ENCODE measurements at regions not wholly inside any gene's neighbourhood (a gene's known extent, or its start where the extent isn't known, plus 50 kb on each side); places are given as distances from the start of the nearest gene placed in this dataset.

DNA sequence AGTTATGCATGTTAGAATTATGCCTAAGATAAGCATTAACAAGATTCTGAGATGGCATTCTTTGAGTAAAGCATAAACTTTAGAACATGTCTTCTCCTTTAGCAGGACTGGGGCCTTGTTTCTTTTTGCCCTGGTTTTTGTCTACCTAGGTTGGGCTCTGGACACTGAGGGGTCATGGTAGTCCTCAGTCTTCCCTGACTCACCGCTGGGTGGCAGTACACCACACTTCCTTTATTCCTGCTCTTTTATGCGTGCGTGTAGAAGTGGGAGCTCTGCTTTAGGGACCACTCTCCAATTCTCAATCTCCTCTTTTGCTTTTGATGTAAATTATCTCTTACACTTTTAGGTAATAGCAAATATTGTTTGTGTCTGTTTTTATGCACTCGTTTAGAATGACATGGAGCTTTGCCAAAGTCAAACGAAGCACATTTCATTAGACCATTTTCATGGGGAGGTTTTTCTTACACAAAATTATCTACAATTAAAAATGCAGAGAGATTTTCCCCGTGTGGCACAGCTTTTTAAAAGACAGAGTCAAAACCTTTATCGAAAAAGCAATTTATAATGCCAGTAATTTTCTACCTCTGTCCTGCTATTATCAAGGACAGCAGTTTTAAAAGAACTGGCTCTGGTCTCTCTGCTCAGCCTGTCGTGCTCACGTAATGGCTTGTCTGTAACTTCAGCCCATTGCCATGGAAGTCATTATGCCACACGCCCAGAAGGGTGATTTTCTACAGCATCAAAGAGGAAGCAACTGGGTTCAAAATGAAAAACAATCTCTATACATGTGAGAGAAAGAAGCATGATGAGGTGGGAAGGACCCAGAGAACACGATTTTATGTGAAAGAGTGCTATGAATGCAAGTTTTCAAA lies 413.9 kb downstream of the COG6 start:
- peak; percentile 46 for DNase-seq (ENCODE audit: extremely low read depth, low read depth)

DNA sequence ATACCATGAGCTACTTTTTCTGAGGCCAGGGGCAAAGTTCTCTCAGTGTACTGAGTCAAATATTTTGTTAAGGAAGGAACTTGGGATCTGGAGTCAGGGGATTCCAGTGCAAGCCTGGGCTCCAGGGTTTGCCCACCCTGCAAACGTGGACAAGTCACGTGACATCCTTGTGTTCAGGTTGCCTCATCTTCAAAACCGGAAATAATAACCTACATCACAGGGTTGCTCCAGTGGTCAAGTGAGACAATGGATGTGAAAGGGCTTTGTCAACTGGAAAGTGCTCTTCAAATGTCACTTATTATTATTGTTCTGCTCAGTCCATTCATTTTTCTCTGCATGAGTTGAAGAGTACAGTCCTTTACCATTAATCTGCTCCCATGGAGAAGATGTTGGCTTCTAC lies 414.9 kb downstream of the COG6 start:
- no peak for DNase-seq (ENCODE audit: extremely low read depth, low read depth)

DNA sequence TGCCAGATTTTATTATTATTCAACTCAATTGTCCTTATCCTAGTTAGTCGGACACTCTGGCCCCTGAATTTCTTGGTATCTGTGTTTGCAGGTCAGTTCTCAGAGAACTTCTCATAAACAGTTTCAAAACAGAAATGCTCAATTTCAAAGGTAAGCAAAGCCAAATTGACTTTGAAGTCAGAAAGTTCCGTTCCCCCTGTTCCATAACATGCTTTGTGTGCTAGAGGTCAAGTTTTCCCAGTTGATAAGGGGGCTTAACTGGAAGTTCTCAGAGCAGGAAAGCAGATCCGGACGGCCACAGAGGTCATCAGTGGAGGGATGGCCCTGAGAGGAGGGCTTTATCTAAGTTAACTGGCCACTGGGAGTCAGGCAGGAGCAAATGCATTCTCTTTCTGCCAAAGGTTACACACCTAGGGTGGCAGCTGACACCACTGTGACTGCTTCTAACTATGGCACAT lies 417.2 kb downstream of the COG6 start:
- no peak for DNase-seq (ENCODE audit: extremely low read depth, low read depth)

DNA sequence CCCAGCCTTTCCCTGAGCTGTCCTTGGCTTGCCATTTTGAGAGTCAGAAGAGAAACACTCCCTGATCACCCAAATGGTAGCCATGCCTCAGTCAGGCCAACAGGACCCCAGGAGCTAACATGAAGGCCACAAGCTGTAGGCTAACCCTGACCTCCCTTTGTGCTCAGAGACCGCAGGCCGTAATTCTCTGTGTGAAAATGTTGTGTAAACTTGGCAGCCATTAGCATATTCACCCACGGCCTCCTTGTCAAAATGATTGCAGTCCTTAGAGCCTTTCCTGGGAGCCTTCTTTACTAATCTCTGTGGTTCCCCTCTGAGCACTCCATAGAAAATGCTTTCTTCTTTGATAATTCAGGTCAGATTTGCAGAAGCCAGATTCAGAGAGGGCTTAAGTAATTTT lies 418.9 kb downstream of the COG6 start:
- DNase-seq (ENCODE audit: extremely low read depth, low read depth) = no peak

DNA sequence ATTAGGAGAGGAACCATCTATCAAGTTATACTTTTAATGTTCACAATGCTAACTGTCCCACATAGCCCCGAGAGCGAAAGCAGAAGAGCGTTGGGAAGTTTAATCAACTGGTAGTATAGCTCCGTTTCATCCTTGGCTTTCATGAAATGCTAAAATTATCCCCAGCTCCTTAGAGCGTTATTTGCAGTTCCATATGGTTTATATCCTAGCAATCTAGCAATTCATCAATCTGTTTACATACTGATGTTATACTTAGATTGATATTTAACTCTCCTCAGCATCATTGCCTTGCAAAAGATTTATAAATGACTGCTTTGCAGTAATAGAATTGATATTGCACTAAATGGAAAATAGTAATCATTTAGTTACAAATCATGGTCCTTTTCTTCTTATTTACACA lies 419.8 kb downstream of the COG6 start:
- DNase-seq (ENCODE audit: extremely low read depth, low read depth) = no peak

DNA sequence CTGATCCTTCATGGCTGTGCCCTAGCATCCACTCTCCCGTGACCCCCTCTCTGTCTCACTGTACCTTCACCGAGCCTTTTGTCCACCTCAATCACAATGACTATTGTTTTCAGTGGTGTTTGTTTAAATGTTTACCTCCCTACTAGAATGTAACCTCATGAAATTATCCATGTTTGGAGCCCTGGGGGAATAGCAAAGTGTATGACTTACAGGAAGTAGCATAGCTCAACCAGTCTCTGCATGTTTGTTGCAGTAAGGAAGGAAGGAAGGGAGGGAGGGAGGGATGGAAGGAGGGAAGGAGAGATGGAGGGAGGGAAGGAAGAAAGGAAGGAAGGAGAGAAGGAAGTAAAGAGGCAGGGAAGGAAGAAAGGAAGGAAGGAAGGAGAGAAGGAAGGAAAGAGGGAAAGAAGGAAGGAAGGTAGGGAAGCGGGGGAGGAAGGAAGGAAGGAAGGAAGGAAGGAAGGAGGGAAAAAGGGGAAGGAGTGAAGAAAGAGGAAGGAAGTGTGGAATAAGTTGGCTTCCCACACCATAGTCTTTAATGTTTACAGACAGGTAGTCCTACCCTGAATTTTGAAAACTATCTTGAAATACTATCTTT lies 421.4 kb downstream of the COG6 start:
- DNase-seq (ENCODE audit: extremely low read depth, low read depth) = no peak

DNA sequence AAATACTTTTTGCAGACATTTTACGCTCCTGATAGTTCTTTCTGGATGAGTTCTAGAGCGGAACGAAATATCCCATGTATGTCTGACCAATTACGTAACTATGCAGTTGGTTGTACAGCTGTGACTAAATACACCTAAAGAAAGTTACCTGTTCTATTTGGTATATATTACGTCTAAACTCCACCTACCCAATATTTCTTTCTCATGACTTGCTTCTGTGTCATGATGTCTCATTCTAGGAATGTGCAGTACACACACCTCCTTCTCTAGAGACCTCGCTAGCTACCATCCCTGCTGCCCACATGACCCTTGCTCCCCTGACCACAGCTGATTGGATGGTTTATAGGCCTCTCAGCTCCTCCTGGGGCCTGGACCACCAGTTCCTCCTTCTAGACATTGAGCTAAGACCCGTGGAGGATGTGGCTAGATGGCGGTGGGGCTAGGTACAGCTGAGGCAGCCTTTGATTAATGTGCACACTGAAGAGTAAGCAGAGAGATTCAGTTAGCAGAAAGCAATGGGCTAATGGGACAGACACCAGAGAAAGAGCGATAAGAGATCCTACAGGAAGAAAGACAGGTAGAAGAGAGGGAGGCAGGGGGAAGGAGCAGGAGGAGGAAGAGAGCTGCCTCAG lies 422.1 kb downstream of the COG6 start:
- DNase-seq (ENCODE audit: extremely low read depth, low read depth) = no peak

DNA sequence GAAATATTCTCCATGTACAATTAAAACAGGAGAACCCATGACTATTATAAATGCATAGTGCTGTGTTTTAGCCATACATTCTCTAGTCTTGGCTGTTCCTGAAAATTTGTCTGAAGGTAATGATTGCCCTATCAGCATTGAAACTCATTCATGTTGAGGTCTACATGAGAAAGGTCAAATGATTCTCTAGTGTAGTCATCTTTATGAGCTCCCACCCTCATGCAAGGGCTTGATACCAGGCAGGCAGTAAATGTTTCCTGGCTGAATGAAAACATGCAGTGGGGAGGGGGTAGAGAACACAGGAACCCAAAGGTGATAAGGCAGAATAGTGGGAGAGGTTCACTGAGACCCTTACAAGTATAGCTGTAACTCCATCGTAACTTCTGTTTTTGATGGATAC lies 424.3 kb downstream of the COG6 start:
- no peak for DNase-seq (ENCODE audit: extremely low read depth, low read depth)

DNA sequence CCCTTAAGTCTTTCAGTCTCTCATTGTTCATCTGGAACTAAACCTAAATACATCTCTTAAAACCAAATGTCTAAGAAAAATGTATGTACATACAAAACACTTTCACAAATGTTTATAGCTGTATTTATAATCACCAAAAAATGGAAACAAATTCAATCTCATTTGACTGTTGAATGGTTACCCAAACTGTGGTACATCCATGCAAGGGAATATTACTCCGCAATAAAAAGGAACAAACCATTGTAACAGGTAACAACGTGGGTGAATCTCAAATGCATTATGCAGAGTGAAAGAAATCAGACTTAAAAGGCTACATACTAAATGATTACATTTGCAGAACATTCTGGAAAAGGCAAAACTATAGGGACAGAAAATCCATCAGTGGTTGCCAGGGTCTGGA lies 425.2 kb downstream of the COG6 start:
- DNase-seq (ENCODE audit: extremely low read depth, low read depth) = no peak

DNA sequence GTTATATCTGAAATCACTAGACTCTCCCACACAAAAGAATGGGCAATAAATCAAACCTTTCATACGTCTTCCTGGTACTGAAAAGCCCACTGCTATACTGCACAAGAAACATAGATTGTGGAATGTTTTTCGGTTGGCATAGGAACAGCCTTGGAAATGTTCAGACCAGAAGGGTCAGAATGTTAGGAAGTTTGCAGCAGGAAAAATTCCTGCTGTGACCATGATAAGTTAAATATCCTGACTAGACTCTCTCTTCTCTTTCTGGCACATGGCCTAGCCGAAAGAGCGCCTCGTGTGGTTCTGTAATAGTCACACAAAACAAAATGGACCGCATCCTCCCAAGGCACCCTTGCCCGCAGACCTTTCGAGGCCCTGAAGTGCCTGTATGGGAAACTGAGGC lies 427.2 kb downstream of the COG6 start:
- no peak for DNase-seq (ENCODE audit: extremely low read depth, low read depth)

DNA sequence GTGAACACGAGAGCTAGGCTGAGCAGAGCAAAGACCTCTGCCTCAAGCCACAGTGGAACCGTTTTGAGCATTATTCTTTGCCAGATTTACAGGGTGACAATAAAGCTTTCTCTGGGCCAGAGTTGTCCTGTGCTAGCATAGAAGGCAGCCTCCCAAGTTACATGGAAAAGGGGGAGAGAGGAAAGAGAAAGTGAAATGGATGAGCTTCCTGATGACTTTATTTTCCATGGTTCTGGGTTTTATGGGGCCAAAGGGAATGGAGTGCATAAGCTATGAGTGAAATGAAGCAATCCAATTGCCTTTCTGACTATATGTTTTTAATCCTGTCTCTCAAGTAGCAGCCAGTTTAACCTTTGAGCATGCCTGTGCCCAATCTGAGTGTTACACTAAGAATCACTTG lies 428.4 kb downstream of the COG6 start:
- DNase-seq (ENCODE audit: extremely low read depth, low read depth) = no peak

DNA sequence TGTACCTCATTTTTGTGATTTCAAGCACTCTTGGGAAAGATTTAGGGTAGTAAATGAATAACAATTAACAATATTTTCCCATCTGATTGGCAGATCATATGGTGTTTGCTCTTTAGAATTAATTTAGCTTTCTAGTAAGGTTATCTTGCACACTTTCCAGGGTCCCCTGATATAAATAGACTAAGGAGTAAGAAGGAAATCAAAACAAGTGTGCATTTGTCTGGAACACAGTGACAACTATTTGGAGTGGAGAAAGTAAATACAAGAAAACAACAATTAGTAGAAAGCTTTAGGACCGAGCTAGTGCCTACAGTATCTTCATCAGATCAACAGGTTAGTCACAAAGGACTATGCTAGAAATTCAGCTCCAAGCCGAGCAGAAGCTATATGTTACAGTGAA lies 429.5 kb downstream of the COG6 start:
- DNase-seq (ENCODE audit: extremely low read depth, low read depth) = no peak

DNA sequence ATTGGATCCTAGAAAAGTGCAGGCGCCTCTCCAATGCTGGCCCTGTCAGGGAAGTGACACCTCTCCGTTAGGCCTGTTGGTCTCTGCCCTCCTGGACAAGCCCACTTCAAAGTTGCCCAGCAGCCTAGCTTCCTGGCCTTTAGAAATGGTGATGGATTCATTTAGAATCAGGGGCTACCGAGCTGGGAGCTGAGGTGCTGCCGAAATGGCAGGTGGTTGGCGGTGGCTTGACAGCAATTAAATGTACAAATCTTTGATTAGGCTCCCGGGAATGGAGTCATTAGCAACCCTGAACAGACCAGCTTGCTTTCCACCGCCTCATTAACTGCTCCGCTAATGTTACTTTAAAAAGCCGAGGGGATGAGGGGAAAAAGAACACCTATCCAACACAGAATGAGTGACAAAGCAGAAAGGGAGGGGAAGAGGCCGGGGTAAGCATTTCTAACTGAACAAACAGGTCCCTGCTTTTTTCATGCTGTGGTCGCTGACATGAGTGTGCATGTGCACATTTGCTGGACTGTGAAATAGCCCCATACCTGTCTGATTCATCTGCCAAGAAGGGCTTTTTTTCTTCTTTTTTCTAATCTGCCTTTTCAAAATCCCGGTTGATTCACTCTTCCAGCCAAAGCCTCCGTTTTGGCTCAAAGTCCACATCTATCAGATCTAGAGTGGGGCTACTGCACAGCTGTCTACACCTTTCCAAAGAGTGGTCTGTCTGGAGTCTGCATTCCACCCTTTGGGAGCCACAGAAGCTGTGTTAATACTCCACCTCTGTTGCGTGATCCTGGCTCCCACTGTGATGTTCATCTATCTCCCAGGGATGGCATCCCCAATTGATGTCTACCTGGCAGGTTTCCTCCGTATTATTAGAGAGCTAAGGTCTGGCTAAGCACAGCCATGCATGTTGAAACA lies 431.9 kb downstream of the COG6 start:
- DNase-seq (ENCODE audit: extremely low read depth, low read depth) = no peak

DNA sequence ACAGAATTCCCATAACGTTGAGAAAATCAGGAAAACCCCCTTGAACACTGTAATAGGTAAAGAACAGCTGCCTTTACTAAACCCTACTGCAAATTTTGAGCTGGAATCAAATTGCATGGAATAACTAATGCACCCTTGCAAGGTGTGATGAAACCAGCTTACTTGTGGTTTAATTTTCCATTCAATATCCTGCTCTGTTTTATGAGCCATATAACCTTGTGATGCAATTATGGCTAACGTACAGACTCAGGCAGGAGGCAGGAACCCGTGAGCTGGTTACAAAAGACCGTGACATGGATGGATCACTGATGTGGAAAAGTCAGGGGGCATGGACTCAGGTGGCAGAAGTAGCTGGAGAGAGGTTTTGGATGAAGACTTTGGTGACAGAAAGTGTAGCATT lies 438.6 kb downstream of the COG6 start:
- DNase-seq (ENCODE audit: extremely low read depth, low read depth) = no peak

DNA sequence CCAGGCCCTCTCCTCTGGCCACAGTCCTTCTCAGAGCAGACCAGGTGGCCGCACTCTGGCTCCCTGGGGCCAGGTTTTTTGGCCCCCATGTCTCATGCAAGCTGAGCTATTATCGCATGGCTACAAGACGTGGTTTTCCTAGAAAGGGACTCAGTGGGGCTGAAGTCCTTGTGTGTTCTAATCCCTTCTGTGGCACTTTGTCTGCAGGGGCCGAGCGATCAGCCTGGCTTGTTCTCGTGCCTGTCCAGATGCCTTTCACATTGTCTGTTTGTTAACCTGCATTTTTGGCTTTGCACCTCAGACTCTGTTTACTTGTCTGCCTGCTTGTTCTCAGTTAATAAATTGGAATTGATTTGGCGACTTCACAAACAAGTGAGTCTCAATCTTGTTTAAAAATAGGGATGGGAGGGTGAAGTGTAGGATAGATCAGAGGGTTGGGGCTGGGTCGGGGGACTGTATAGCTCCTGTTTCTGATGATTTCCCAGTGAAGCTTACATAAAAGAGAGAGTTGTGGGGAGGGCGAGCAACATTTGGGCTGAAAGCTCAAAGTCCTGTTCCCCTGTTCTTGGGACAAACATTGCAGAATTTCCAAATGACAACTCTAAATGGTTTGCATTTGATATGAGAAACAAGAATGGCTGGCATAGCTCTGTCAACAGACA lies 440.4 kb downstream of the COG6 start:
- DNase-seq (ENCODE audit: extremely low read depth, low read depth) = no peak

DNA sequence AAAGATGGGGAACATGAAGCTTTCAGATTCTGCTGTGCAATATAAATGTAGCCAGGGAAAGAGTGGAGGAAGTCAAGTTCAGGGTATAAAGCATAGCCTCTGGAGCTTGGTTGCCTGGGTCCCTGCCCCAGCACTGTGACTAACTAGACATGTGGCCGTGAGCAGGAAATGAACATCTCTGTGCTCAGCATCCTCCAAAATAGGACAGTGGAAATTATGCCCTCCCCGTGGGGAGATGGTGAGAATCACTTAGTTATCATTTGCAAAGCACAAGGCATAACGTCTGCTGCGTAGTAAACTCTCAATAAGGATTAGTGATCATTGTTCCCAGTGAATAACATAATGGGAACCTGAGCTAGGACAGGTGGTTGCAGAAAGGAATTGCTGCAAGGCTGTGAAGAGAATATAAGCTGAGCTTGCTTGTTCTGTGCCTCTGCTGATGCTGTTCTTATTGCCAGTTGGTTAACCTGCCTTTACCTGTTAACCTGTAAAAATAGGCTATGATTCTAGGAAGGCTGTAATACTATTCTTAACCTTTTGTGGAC lies 441.0 kb downstream of the COG6 start:
- DNase-seq (ENCODE audit: extremely low read depth, low read depth) = no peak

DNA sequence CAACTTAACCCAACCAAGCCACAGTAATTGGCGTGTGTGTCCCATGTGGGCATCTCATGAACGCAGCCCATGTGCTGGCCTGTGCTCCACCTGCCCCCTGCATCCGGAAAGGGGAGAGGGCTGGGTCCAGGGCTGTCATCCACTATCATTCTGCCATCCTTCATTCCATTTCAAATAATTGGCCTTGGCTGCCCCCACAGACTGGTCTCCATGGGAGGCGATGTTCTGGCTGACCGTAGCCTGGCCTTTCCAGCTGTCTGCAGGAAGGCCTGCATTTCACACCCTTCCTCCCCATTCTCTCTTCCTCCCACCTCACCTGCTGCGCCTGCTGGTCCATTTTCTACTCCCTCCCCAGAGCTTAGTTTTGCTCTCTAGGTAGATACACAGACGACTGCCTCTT lies 442.8 kb downstream of the COG6 start:
- DNase-seq (ENCODE audit: extremely low read depth, low read depth) = no peak

DNA sequence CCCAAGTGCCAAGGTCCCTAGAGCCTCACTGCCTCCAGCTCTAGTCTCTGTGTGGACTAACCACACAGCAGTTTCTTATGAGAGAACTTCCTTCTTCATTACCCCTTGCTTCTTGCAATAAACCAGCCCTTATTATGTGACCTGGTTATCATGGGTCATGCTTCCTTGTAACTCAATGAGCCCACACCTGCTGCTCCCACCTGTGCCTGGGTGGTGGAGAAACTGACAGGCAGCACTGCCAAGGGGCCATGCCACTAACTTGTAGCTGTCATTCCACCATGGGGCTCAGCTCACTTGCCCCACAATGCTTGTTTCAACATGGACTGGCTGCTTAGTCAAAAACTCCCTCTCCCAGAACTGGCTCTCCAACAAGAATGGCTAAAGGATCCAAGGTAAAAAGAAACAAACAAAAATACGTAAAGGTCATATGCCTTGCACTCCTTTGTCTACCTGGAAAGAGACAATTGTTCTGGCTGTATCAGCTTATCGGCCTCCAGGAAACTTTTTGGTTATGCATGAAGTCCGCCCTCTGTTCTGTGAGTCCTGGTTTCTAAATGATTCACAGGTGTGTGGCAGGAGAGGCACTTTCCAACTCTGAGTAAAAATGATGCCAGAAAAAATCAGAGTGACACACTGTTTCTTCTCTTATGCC lies 446.4 kb downstream of the COG6 start:
- no peak for DNase-seq (ENCODE audit: extremely low read depth, low read depth)

DNA sequence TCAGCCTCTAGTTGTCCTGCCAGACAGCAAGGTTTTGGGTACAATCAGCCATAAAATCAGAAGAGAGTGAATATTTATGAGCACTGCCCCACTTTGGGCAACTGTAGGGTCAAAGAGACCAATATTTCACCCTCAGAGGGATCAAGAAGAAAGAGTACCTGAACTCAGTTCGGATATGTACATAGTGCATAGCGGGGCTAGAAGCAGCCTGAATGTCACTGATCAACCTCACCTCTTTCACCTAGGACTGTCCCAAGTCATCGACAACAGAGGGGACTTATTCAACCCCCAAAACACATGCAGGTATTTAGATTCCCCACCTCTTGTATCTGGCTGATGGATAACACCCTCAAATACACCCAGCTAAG lies 446.9 kb downstream of the COG6 start:
- no peak for DNase-seq (ENCODE audit: extremely low read depth, low read depth)

DNA sequence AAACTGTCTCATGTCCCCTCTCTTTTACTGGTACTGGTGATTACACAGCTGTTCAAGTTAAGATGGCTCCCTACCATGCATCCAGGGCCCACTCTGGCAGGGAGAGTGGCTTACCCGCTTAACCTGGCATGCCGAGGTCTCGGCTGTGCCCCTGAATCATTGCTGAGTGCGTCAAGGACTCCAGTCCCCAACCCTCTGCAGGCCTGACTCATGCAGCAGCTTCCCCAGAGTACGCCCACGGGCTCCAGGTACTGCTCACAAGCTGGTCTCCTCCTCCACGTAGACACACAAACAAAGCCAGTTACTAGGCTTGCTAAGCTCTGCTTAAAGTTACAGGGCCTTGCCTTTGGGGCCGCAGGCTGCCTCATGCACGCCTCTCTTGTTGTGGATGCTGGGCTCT lies 447.4 kb downstream of the COG6 start:
- DNase-seq (ENCODE audit: extremely low read depth, low read depth) = no peak
